NCI-H187 (cell line): ENCODE measurements at regions not wholly inside any gene's neighbourhood (a gene's known extent, or its start where the extent isn't known, plus 50 kb on each side); places are given as distances from the start of the nearest gene placed in this dataset.

ENCODE experiments used
- DNase-seq, 2 experiments: peaks; one replicate each; lab custom pipeline; 2025; lab: John Stamatoyannopoulos, UW

DNA sequence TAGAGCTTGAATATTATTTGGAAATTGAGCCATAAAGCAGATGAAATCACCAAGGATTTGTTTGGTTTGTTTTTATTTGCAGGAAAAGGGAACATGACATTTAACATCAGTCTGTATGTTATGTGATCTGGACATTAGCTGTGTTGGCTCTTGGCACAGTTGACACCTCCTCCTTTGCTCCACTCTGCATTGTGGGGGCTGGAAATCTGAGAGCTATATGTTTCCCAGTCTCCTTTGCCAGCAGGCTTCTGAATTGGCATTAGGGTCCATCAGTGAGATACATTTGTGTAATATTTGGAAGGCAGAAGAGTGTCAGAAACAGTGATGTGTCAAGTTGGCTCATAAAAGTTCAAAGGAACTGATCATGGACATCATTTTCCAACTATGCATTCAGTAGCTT, 322.1 kb upstream of the ATP2B1 start:
- DNase-seq, result no peak

DNA sequence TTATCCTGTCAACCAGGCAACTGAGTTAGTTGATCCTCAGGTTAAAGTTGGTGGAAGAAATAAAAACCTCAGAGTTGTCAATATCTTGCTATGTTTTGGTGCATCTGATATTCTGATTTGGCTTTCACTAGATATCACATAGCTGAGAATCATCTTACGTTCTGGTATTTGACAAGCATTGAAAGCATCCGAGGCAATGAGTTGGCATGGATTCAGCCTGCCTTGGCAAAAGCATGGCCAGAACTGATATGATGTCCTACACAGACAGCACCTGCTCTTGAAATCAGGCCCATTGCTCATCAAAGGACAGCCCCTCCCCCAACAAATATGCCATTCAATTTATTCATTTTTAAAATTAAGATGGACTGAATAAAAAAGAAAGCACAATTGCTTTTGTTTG, 320.7 kb upstream of the ATP2B1 start:
- DNase-seq, result no peak

DNA sequence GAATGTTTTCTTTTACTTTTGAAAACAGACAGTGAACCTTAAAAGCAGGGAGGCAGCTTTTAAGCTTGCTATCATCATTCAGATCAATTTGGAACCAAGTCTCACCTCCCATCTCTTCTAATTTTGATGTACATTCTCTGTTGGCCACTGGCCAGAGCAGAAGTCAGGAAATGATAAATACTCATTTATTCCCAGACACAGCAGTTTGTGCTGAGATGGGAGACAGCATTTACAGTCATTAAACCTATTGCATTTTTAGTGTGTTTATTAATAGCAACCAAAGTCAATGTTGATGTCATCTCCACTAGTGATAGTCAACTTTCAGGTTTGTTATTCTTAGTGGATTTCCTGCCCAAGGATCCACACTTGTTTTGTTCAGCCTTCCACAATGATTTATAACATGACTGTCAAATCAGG, 320.0 kb upstream of the ATP2B1 start:
- no peak for DNase-seq

DNA sequence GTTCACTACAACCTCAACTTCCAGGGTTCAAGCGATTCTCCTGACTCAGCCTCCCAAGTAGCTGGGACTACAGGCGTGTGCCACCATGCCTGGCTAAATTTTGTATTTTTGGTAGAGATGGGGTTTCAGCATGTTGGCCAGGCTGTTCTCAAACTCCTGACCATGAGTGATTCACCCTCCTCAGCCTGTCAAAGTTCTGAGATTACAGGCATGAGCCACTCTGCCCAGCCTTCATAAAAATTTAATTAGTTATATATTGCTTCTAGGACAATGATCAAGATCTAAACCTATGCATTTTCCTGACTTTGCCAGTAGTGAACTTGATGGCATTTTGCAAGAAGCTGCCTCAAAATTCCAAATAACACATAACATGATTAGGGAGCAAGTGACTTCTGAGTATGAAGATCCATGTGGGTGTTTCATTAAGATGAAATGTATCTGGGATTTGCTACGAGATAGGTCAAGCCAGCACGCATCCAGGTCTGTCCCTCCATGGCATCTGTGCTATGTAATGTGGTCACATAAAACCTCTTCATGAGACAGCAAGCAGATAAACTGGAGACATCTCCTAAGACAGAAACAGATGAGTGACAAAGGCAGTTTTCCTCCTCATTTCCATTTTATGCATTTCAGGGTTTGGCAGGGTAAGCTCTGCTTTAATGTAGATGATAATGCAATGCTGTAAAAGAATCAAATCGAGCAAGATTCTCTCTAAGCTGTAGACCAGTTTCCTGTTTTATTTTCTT, 319.4 kb upstream of the ATP2B1 start:
- DNase-seq, result no peak

DNA sequence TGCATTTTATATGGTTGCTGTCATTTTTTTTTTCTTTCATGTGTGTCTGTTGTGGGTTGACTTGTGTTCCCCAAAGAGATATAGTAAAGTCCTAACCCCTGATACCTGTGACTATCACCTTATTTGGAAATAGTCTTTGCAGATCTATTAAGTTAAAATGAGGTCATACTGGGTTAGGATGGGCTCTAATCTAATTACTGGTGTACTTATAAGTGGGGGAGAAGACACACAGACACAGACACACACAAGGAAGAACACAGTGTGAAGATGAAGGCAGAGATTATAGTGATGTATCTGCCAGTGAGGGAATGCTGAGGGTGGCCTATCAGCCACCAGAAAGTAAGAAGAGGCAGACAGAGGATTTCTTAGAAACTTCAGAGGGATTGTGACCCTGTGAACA, 318.4 kb upstream of the ATP2B1 start:
- no peak for DNase-seq

DNA sequence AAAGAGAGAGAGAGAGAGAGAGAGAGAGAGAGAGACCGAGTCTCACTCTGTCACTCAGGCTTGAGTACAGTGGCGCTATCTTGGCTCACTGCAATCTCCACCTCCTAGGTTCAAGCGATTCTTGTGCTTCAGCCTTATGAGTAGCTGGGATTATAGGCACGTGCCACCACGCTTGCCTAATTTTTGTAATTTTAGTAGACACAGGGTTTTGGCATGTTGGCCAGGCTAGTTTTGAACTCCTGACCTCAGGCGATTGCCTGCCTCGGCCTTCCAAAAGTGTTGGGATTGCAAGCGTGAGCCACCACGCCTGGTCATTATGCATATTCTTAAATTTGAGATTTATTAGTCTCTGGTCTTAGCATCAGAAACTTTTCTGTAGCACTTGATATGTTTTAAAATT, 317.9 kb upstream of the ATP2B1 start:
- DNase-seq, result no peak

DNA sequence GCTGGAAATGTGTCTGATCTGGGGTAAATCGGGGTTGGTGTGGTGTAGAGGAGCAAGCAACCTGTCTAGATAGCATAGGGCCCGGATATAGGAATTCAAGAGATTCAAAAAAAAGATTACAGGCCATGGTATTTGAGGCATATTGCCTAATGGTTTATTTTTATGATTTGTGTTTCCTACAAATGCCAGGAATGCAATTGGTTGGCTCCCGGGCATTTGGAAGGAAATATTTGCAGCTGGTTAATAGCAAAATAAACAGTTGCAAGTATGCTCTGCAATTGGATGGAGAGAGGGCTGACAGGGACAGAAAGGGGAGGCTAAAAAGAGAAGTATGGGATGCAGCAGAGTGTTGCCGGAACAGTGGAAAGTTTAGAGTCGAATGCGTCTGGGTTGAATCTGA, 315.6 kb upstream of the ATP2B1 start:
- DNase-seq, result no peak

DNA sequence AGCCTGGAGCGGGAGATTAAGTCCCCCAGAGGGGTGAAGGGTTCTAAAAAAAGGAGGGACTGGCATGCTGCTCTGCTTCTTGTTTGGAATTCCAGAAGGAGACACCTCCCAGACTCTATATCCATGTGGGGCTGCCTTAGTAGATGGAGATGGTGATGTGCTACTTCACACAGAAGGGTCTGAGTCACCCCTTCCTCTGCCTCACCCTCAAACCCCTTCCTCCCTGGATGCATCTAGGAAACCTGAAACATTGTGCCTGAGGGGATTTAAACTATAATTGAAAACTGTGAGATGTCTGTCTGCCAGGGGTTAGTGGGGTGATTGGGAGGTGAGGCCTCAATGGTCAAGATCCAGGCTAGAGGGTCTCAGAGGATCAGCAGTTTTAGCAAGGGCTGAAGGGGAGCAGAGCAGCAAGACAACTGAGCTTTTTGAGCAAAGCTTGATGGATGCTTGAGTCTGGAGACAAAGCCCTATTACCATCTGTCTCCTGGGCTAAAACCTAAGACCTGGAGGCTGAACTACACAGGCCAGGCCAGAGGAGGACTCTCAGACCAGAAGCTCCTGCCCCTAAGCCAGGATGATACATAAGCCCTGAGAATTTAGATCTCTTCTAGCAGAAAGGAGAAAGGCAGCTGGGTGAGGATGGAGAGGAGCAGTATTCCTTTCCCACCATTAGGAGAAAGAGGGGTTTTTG, 314.7 kb upstream of the ATP2B1 start:
- DNase-seq, result no peak

DNA sequence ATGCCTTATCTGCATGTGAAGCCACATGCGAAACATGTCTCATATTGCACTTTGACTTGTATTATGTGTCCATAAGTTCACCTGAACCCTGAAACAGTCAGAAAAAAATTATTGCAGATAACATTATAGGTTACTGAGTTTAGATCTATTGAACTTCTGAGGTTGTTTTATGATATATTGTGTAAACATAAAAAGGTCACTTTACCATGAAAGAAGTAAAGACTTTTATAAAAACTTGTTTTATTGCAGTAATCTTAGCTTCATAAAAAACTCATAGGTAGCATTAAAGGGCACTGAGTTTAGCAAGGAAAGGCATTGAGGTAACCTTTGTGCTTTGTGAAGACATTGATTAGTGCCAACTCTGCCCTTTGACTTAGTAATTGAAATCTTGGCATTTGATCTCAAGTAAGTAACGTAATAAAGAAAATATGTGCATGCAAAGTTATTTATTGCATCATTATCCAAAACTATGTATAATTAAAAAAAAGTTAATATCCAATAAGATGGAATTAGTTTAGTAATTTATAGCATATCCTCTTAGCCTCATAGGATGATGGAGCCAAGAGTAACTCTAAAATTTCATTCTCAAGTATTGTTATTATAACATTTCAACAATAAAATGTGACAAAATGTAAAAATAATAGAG, 313.3 kb upstream of the ATP2B1 start:
- DNase-seq, result no peak

DNA sequence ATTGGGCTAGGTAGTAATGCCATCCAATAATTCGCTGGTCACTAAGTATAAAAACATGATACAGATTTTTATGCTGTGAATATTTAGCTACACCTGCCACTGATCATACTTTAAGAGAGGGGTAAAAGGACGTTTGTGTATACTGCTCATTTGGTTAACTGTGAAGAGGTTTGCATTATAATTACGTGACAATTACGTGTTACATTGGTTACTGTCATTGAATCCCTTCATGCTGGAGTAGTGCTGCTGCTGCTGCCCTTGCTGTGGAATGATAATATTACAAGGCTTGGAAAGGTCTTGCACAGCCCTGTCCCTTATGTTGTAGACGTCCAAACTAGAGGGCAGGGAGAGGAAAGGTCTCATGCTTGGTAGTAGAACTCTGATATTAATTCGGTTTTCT, 312.2 kb upstream of the ATP2B1 start:
- no peak for DNase-seq

DNA sequence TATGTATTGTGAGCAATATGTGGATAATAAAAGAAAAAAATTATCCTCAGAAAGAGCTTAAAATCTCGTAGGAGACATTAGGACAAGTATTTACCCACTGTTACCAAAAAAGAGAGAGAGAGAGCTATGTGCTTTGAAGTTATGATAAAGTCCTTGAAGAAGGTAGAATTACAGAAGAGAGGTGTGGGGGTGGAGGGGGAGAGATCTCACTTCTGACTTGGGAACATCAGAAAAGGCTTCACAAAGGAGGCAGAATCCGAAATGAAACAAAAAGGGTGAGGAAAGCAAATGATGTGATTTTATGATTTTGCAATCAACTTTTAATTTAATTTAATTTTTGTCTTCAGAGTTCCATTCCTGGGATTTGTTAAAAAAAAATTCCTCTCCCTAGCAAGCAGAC, 311.8 kb upstream of the ATP2B1 start:
- no peak for DNase-seq

DNA sequence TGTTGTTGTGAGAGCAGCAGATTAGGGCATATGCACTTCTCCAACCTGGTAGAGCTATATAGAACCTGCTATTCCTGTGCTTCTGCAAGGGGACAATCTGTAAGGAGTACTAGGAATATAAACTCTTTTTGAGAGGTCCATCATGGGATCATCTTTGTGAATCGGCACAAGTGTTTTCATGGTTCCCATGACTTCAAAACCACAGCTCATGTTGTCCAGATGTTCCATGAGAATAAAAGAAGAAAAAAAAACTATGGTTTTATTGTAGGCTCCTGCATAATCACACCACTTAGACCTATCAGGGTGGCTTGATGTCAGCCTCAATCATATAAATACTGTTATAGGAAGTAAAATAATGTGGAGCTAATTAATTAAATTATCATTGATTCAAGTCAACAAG, 311.4 kb upstream of the ATP2B1 start:
- no peak for DNase-seq

DNA sequence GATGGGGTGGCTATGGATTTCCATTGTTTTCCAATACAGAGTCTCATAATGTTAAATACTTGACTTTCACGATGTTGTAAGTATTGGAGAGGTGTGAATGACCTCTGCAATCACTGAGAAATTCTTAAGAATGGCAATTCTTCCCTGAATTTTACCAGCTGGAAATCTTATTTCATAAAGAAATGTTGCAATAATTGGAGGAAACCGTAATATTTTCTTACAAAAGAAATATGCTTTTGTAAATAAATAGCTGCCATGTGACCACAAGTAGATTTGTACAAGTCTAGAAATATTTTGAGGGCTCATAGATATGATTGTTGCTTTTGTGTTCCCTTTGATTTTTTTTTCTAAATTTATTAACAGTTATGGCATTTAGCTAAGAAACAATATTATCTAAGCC, 308.7 kb upstream of the ATP2B1 start:
- DNase-seq, result no peak

DNA sequence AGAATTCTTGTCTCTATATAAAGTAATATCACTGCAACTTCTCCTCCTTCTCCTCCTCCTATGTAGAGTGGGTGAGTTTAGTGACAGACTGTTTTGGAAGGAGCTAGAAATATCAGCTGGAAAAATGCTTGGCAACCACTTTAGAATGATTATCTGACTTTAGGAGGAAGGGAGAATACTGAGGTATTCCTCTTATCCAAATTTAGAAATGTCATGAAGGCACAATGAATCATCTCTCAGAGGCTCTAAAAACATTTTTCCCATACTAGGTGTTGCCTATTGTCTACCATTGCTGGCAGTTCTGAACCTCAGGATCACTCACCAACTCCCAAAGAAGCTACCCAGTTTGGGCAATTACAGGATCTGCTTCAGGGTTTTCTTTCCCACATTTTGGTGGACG, 306.6 kb upstream of the ATP2B1 start:
- DNase-seq, result no peak

DNA sequence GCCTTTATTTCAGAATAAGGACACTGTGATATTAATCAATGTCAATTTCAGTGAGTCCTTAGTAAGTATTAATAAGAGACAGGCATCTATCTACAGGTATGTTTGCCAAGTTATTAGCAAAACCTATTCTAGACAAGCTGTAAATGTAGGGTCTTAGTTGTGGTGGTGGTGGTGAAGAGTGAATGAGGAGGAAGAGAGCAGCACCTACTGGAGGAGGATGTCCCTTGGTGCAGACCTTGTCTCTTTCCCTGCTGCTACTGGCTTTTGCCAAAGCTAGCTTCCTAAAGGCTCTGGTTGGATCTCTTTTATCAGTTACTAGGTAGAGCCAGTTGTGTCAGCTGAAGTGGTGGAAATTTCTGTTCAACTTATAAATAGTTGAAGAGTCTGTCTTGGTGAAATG, 304.8 kb upstream of the ATP2B1 start:
- DNase-seq, result no peak

DNA sequence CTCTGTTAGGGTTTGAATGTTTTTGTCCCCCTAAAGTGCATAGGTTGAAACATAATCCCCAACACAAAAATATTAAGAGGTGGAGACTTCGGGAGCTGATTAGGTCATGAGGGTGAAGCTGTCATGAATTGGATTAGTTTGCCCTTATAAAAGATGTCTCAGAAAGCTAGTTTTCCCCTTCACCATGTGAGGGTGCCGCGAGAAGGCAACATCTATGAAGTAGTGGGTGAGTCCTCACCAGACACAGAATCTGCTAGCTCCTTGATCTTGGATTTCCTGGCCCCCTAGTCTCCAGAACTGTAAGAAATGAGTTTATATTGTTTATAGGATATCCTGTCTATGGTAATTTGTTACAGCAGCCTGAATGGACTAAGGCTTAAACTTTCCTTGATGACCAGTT, 301.5 kb upstream of the ATP2B1 start:
- no peak for DNase-seq

DNA sequence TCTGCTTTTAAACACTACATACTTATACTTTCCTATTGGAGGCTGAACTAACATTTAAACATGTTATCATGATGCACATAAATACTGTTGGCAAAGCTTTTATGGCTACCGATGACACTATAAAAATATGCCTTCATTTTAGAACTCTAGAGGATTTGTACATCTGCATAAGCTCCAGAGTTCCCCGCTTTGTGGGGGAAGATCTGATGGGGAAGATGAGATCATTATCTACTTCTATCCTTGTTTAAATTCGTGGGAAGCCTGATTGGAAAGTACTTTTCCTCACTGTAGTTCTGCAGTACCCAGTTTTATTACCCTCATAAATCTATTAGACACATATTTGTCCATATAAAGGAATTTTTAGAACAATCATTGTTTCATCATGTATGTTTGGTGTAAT, 299.6 kb upstream of the ATP2B1 start:
- DNase-seq, result no peak

DNA sequence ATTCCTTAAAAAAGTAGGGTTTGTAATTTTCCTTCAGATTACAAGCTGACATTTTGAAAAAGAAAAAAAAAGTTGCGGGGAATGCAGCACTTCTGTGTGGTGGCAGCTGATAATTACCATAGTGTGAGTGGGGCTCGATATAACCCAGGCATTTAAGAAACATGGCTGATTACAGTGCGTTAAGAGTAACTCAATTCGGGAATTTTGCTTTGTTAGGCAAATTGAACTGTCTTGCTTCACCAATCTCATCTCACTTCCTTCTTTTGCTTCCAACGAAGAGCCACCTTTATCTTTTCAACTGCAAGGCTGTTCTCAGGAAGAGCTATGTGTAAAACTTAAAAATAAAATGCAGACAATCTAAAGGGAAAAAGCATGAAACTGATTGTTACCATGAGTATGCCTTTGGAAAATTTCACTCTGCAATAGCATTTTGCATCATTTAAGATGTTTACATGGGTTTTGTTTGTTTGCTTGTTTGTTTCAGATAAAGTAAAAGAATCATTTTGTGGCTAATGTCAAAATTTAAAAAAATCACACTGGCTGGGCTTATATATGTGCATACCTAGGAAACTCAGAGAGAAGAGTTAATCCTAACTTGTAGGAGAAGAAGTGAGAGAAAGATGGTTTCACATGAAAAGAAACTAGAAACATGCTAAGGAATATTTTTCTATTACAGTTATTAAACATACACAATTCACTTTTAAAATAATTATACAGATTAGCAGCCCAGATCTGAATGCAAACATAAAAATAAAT, 295.9 kb upstream of the ATP2B1 start:
- no peak for DNase-seq

DNA sequence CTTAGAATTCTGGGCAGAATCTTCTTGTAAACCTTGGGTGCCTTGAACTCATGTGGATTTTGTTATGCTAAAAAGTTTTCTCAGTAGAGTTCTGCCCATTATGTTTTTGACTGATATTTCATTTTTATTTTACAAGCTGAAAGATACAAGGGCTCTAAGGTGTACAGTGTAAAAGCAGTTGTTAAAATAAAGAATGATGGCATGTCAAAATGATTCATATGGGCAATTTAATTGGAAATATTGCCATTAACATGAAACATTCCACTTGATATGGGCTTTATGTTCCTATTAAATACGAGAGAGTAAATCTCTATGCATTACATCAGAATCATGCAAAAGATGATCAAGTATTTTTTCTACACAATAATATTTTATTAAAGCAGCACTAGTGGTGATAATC, 295.1 kb upstream of the ATP2B1 start:
- DNase-seq, result no peak

DNA sequence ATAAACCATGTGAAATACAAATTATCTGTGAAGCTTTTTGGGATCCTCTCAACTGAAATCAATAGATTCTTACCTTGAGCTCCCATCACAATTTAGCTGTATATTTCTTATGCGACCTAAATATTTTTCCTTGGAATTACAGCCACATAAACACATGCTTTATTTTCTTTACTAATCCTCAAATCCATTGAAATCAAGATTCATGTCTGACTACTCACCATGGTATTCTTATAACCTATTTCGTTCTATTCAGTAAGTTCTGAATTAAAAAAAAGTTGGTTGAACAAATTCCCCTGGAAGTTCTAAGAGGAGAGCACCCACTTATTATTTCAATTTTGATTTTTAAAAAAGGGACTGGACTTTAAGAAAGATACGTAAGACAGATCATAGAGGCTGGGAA, 292.1 kb upstream of the ATP2B1 start:
- no peak for DNase-seq

DNA sequence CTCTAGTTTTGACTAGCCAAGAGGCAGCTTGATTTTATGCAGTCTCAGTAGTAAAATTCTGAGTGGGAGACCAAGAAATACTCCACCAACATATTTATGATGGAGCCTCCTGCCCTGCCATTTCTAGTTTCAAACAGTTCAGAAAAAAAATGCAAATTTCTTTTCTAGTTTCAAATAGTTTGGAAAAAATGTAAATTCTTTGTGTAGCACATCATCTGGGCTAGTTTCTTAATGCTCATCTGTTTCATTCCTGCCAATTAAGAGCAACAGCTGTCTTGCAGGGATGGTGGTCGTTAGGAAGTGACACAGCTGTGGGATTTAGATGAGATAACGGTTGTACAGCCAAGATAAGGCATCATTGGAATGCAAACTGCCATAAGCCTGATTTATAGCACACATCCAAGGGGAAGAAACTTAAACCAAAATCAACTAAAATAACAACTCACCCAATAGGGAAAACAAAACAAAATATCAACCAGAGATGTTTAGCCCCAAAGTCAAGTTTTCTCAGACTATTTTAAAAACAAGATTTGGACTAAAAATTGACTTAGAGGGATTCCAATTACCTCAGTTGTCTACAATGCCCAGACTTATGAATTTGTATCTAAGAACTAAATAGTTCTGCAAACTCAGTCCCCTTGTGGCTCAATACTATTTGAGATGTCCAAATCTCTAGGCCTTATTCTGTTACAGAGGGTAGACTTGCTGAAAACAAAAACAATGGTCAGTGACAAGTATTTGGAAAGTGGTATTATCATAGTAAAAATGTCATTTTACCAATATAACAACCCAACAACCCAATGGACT, 291.3 kb upstream of the ATP2B1 start:
- no peak for DNase-seq

DNA sequence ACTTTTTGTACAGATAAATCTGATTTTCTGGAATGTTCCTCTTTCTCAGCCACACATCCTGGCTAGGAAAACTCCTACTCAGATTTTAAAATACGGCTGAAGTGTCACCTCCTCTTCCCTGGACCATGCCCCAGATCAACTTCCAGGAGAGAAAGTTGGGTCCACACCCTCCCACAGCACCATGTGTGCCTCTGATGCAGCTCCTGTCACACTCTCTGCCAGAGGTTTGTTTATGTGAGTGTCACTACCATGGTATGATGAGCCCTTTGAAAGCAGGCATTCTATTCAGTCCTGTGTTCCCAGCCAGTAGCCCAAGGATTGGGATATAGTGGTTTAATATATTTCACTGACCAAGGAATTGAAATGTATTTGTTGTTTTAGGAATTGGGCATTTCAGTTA, 287.2 kb upstream of the ATP2B1 start:
- no peak for DNase-seq
